IMR-90 (cell line): ENCODE measurements at regions not wholly inside any gene's neighbourhood (a gene's known extent, or its start where the extent isn't known, plus 50 kb on each side); places are given as distances from the start of the nearest gene placed in this dataset.

Experiments
- BHLHE40 ChIP-seq: fragments of 150-350 bp; IDR thresholded peaks from 2 replicates; pipeline ENCODE4 v1.6.1; 2016; ENCODE audit warnings: mild to moderate bottlenecking, low read depth, low read length
- CTCF ChIP-seq: conservative IDR thresholded peaks from 2 replicates; pipeline ENCODE4 v1.5.1; 2012; ENCODE audit warnings: mild to moderate bottlenecking, low read depth, low read length, improper control_type of control experiment
- ELK1 ChIP-seq: fragments of 150-350 bp; IDR thresholded peaks from 2 replicates; pipeline ENCODE4 v1.6.1; 2016; ENCODE audit warnings: low read depth, mild to moderate bottlenecking, low read length, moderate library complexity, borderline replicate concordance
- FOS ChIP-seq: fragments of 150-350 bp; IDR thresholded peaks from 2 replicates; pipeline ENCODE4 v1.6.1; 2016; ENCODE audit warnings: low read depth, low read length
- MAZ ChIP-seq: IDR thresholded peaks from 2 replicates; pipeline ENCODE4 v1.6.1; 2012; ENCODE audit warnings: low read depth, mild to moderate bottlenecking, low read length, improper control_type of control experiment, moderate library complexity, borderline replicate concordance
- MXI1 ChIP-seq: IDR thresholded peaks from 2 replicates; pipeline ENCODE4 v1.6.1; 2012; ENCODE audit warnings: low read depth, mild to moderate bottlenecking, low read length, moderate library complexity, borderline replicate concordance
- NFE2L2 ChIP-seq: fragments of 150-350 bp; IDR thresholded peaks from 2 replicates; pipeline ENCODE4 v1.6.1; 2016; ENCODE audit warnings: low read depth, mild to moderate bottlenecking, low read length
- POLR2A ChIP-seq: IDR thresholded peaks from 2 replicates; pipeline ENCODE4 v1.6.1; 2012; ENCODE audit warnings: mild to moderate bottlenecking, low read depth, low read length
- RFX5 ChIP-seq: IDR thresholded peaks from 2 replicates; pipeline ENCODE4 v1.8.0; 2012; ENCODE audit warnings: low read depth, mild to moderate bottlenecking, low read length, moderate library complexity
- SMC3 ChIP-seq: fragments of 150-350 bp; IDR thresholded peaks from 2 replicates; pipeline ENCODE4 v1.6.1; 2016; ENCODE audit warnings: low read depth, mild to moderate bottlenecking, antibody characterized with exemption, low read length, moderate library complexity

- TF ChIP-seq MXI1 (no peak), ELK1 (no peak), CTCF (no peak), POLR2A (no peak), RFX5 (no peak), BHLHE40 (no peak), SMC3 (no peak), FOS (no peak), MAZ (no peak), NFE2L2 (no peak)
These were observed 73.2 kb upstream of the MBNL2 start for GRCh38 chr13:97148894-97149293.
